ENCODE measurements at regions not wholly inside any gene's neighbourhood (a gene's known extent, or its start where the extent isn't known, plus 50 kb on each side); places are given as distances from the start of the nearest gene placed in this dataset.

DNA sequence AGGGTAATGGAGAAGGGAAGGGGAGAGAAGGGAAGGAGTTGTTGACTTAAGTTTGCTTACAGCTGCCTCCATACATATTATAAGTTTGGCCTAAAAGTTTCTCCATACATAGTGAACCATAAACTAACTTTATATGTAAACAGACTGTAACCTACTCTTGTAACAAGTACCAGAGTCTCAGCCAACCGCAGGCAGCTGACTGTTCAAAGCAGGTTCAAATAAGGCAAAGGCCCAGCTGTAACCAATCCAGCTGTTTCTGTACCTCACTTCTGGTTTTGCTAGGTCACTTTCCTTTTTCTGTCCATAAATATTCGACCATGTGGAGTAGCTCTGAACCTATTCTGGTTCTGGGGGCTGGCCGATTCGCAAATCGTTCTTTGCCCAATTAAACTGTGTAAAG, 591.2 kb downstream of the INSC start:
- no peak for DNase-seq

DNA sequence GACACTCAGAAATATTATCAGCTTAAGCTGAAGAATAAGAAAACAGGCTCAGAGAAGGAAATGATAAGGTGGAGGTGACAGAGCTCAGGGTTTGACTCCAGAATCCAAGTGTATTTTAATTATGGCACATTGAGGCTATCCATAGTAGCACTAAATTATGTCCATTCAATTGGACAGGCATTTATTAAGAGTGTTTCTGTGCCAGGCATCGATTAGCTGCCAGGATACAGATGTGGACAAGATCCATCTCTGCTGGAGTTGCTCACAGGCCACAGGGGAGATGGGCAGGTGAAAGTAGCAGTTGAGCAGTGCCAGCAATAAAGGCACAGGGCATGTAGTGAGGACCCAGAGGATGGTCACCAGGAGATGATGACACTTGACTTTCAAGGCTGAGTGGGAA, 592.5 kb downstream of the INSC start:
- DNase-seq = no peak

- DNase-seq = peak; percentile 70
Observed at GRCh38 chr11:15707971-15708370, 593.2 kb downstream of the INSC start.

DNA sequence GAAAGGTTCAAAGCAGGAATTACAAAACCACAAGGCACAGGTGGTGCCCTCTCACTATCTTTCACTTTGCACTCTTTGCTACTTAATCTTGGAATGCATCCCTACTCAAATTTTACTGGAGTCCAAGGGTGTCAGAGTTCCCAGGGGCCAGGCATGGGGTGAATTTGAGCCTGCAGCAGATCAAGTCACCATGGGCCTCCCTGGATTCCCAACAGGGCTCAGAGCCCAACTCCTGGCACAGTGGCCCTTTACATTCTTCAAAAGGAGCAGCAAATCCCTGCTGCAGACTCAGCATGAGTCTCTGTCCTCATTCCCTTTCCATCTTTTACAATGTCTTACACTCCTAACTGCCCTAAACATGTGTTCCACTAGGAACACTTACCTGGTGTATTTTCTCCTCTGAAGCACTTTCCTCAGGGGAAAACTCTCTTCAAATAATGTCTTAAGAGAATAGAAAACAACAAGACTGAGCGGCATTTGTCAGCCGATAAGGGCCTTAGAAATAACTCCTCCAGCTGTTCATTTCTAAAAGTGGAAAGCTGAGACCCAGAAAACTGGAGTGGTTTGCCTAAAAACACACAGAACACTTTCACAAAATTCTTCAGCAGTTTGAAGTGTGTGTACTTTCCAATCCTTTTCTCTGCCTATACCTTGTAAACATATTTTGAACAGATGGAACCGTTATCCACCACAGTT, 596.0 kb downstream of the INSC start:
- DNase-seq = no peak

DNA sequence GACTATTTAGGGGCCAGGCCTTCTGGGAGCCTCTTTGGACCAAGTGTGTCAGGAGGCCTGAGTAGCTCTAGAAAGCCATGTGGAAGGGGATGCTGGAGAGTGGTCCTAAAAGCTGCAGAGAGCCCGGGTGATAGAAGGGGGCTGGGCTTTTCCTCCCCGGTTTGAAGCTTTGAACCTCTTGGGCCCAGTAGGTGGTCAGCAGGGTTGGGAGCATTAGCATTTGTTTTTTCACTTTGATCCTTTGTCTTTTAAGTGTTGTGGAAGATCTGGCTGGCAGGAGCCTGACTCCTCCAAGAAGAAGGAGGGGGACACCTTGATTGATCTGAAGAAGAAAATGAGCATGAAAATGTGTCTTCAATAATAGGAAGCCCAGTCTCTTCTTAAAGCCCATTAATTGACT, 596.6 kb downstream of the INSC start:
- DNase-seq = no peak

DNA sequence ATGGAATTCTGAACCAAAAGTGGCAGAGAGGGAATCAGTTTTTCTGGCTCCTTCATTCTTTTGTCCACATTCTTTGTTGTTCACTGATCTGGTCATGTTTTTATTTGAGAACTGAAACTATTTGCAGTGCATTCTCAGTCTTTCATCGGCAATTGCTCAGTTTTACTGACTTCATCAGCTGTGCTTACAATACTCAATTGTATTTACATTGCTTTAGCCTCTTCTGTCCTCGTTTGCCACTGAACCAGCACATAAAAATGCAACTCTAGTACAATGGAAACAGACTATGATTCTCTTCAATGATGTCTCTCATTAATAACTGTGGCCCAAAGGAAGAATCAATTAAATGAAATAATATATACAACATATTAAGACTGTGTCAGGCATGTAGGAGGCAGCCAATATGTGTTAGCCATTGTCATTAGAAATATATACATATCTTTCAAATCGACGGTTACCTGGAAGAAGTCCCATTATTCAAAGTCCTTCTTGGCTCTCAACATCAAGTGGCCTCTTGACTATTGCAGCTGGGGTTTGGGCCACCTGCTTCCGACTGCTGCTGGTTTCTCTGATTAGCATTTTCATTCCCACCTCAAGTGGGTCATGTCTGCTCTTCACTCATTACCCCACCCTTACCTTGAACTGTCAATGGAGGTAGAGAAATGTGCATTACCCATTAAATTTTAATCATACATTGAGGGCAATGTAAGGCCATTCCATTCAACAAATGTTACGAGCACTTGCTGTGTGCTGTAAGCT, 600.1 kb downstream of the INSC start:
- DNase-seq = no peak

DNA sequence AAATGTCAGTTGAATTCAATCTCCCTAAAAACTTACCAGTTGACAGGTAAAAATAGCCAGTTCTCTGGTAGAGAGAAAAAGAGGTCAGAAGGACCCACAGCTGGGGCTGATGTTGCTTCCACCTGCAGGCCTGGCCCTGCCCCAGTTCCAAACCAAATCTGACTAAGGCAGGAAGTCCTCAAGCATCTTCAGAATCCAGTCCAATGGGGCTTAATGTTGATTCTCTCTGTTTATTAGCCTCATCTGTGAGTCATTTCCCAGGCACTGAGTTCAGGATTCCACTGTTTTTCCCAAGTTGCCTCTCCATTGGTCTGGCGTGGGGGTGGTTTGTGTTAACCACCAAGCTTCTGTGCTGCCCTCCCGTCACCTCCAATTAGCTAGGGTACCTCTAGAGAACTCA, 601.8 kb downstream of the INSC start:
- no peak for DNase-seq

GRCh38 chr11:15720460-15720859, 605.7 kb downstream of the INSC start:
- DNase-seq = no peak

- no peak for DNase-seq
Observed at GRCh38 chr11:15723966-15724365, 609.2 kb downstream of the INSC start.

- DNase-seq = no peak
Observed at GRCh38 chr11:15724601-15725000, 609.9 kb downstream of the INSC start.

GRCh38 chr11:15725246-15725645, 610.5 kb downstream of the INSC start:
- DNase-seq = no peak

DNA sequence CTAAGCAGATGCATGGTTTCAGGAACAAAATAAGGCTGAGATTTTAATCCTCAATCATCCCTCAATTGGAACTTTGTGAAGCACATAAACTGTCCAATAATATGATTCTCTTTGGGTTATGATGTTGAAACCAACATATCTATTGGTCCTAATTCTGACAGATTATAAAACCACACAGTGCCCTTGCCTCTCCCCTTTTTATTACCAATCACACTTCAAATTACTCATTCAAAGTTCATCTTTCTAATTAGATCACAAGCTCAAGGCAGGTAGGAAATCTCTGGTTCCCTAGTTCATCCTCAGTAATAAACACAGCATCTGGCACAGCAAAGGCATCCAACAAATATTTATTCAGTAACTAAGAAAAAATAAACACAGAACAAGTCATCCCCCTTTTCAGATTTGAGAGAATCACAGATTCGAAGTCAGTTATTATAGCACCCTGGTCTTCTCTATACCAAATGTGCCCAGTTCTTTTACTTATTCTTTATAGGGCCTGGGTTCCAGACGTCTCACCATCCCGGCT, 611.6 kb downstream of the INSC start:
- DNase-seq = no peak

DNA sequence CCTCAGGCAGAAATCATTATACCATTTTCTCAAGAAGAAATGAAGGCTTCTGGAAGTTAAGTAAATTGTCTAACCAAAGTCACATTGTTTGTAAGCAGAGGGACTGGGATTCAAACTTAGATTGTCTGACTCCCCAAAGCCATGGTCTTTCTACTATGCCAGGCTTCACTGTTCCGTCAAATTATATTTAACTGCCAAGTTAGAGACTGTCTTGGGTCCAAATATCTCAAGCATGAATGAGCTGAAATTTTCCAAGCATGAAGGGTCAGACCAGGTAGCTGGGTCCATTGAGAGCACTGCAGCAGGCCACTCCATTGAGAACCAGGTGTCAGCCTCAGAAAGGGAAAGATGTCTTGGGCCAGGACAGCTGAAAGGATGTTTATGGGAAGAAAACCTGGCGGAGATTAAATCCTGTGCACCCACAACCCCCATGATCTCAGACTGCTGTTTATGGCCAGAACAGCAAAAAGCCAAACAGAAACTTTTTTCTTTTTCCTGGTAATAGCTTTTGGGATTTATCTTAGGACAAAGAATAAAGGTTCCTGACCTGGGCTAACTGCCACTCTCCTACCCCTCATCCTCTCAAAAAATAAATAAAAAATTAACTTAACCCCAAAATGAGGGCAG, 612.3 kb downstream of the INSC start:
- no peak for DNase-seq

GRCh38 chr11:15727520-15727914, 612.8 kb downstream of the INSC start:
- no peak for DNase-seq

DNA sequence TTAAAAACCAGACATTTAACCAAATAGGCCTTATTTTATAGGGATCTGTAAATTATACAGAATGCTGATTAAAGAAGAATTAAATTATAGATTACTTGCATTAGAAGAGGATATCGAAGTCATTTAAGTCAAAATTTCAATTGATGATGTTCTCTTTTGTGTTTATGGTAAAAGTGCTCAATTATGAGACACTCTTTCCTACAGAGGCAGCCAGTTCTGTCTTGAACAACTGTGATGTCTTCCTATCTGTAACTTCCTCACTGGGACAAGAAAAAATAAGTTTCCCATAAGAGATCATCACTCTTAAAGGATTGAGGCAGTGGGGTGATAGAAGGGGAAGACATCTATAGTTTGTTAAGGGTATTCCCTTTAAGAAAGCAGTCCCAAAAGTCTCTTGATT, 613.5 kb downstream of the INSC start:
- DNase-seq = no peak

GRCh38 chr11:15730263-15730994, 615.7 kb downstream of the INSC start:
- DNase-seq = no peak

DNA sequence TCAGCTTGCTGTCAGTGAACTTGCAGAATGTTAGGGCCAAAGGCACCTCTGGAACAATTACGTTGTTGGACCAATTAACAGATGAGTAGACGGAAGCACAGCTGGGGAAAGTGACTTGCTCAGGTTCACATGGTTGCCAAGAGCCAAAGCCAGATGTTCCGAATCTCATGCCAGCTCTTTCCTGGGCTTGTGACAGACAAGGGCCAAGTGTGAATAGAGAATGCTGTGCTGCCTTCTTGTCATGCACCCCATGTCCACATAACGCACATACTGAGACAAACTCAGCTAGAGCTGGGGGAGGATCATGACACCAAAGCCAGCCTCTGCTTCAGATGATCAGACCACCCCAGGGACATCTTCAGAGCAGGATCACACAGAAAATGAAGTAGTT, 616.3 kb downstream of the INSC start:
- DNase-seq = no peak

DNA sequence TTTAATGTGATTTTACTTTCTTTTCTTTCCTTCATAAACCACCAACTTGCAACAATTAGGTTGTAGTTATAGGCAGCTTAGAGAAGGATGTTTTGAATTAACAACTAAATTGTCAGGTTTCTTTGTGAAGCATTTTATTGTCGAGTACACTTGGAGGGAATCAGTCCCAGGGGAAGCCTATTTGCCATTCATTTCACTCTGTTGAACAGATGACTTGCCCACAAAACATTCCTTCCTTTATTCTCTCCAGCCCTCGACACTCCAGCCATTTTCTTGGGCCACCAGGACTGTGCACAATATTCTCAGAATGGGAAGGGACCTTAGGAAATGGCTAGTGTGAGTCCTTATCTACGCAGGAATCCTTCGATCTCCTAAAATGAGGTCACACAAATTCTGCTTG, 620.6 kb downstream of the SOX6 start:
- DNase-seq = no peak

- no peak for DNase-seq
Observed at GRCh38 chr11:15737320-15737719, 619.0 kb downstream of the SOX6 start.

DNA sequence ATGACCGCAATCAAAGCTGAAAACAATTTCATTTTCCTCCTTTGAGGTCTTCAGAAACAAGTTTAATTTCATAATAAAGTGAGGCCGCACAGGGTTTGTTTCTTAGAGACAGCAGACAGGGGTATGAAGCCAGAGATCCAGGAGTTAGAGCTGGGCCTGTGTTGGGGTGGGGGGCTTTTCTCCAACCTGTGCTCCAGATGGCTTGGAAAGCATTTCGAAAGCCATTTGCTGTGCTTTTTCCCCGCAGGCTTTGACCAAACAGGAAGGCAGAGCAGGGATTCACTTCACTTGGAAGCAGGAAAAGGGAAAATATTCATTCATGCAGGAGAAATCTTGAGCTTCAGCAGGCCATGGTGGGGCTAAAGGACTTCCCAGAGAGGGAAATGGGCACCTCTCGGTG, 617.4 kb downstream of the SOX6 start:
- DNase-seq = no peak

DNA sequence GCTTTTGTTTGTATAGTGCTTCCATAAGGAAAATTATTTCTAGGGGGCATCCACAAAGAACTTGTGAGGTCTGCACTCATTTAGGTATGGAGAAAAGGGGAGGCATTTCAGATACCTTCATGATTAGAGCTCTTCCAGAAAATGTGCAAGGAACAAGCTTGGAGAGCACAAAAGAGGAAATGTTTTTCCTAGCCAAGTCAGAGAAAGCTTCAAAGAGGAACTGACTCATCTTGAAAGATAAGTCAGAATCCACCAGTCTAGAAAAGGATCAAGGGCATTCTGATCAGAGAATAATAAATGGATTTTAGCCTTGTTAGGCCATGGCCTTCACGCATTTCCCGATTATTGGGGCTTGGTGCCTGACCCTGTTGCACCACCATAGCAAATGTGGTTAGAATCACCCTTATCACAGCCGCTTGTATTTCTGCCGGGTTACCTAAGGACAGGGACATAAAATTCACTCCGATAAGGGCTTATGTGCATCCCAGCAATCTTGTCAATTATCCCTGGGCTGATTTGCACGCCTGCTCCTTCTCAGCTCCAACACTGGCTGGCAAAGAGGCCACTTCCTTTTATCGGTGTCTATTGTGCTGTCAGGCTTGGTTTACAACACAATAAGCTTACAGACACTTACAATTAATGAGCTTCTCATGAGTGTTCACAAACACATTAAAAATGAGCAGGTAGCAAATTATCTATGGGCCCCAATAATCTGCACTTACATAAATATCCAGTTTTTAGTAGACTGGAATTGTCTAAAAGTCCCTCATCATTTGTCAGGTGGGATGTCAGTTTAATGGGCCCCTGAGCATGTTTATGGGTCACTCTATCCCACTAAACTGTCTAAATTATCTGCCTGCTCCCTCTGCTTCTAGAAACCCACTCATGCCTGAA, 613.5 kb downstream of the SOX6 start:
- no peak for DNase-seq

GRCh38 chr11:15744693-15745092, 611.7 kb downstream of the SOX6 start:
- DNase-seq = no peak

Measured in NCI-H446 treated with DMSO at 0.1 percent for 48 hours (cell line).